ENCODE measurements at regions not wholly inside any gene's neighbourhood (a gene's known extent, or its start where the extent isn't known, plus 50 kb on each side); places are given as distances from the start of the nearest gene placed in this dataset.
A peak's percentile ranks its signal among the peaks of the same experiment; 100 is the strongest.

GRCh38 chr3:104920512-104920911, 446.2 kb upstream of the ALCAM start:
- Histone ChIP-seq H3K4me3 (no peak overlapping the region), H3K27ac (no peak overlapping the region), H3K9me3 (no peaks in the 10 kb centered on the region), H3K4me2 (no peak overlapping the region), H3K4me1 (no peaks in the 10 kb centered on the region)
- DNase-seq (ENCODE audit: low read depth in 1 of 2, low spot score in 1 of 2), result no peak
- CTCF ChIA-PET, result no interaction called here
- FAIRE-seq, result no peak
- WGBS (ENCODE audit: missing lambda C conversion rate), result 30% methylated on average over 2 of the region's 2 CpGs
- ATAC-seq, result no peak
- POLR2A ChIA-PET, result no interaction called here
- TF ChIP-seq ZNF302 (CRISPR knock-in tag; IDR thresholded peaks at IDR 0.05) (no peak), ZC3H11A (IDR thresholded peaks at IDR 0.05) (no peak), MAFK (IDR thresholded peaks at IDR 0.05; ENCODE audit: partially characterized antibody) (peak; percentile 65), MYC (IDR thresholded peaks at IDR 0.05; ENCODE audit: borderline replicate concordance, low read length) (no peak), HMGXB4 (CRISPR knock-in tag; IDR thresholded peaks at IDR 0.05; ENCODE audit: borderline replicate concordance) (no peak), BHLHE40 (IDR thresholded peaks at IDR 0.05; ENCODE audit: low read depth, low read length) (no peak)

GRCh38 chr3:104933972-104934371, 432.7 kb upstream of the ALCAM start:
- Histone ChIP-seq H3K4me3 (no peak overlapping the region), H3K9me3 (no peaks in the 10 kb centered on the region), H3K4me1 (no peaks in the 10 kb centered on the region), H3K4me2 (no peak overlapping the region), H3K27ac (no peak overlapping the region)
- ChIA-PET CTCF (interaction anchor here (0.7 to 1.3 kb wide), 2 partner anchors 17 to 748 kb away, joined by 3 read pairs; no protein-coding TSS in a partner anchor), POLR2A (no interaction called here)
- WGBS (ENCODE audit: missing lambda C conversion rate), result 20% methylated on average over 3 of the region's 3 CpGs
- DNase-seq (ENCODE audit: low read depth in 1 of 2, low spot score in 1 of 2) (no peak), ATAC-seq (no peak), FAIRE-seq (no peak)
- TF ChIP-seq RNF2 (IDR thresholded peaks at IDR 0.05; ENCODE audit: borderline replicate concordance, low read depth), result no peak
- TF ChIP-seq TFCP2L1 (CRISPR knock-in tag; IDR thresholded peaks at IDR 0.05), result no peak
- TF ChIP-seq CHD2 (IDR thresholded peaks at IDR 0.05; ENCODE audit: low read length, partially characterized antibody), result no peak
- TF ChIP-seq ZFP36 (IDR thresholded peaks at IDR 0.05; ENCODE audit: borderline replicate concordance, partially characterized antibody), result no peak
- no peak for TF ChIP-seq FOXS1 (CRISPR knock-in tag; IDR thresholded peaks at IDR 0.05)
- TF ChIP-seq HEYL (CRISPR knock-in tag; IDR thresholded peaks at IDR 0.05), result no peak
- no peak for TF ChIP-seq EP300 (IDR thresholded peaks at IDR 0.05)
- no peak for TF ChIP-seq MAZ (IDR thresholded peaks at IDR 0.05; ENCODE audit: borderline replicate concordance, low read depth, low read length)
- TF ChIP-seq HOXB13 (CRISPR knock-in tag; IDR thresholded peaks at IDR 0.05; ENCODE audit: low read depth), result no peak
- no peak for TF ChIP-seq BHLHE40 (IDR thresholded peaks at IDR 0.05; ENCODE audit: low read depth, low read length)
- TF ChIP-seq ZNF302 (CRISPR knock-in tag; IDR thresholded peaks at IDR 0.05), result no peak
- no peak for TF ChIP-seq BCL3 (IDR thresholded peaks at IDR 0.05)
- no peak for TF ChIP-seq MAX (IDR thresholded peaks at IDR 0.05)
- no peak for TF ChIP-seq JUNB (IDR thresholded peaks at IDR 0.05)

- ChIA-PET POLR2A (no interaction called here), CTCF (no interaction called here)
- FAIRE-seq, result no peak
- Histone ChIP-seq H3K9me3 (no peaks in the 10 kb centered on the region), H3K4me1 (no peaks in the 10 kb centered on the region), H3K4me2 (no peak overlapping the region), H3K4me3 (no peak overlapping the region), H3K27ac (no peak overlapping the region)
- no peak for TF ChIP-seq KDM5A (IDR thresholded peaks at IDR 0.05)
- no peak for TF ChIP-seq KDM1A (IDR thresholded peaks at IDR 0.05; ENCODE audit: low read depth)
- no peak for TF ChIP-seq CTCF (IDR thresholded peaks at IDR 0.05)
- TF ChIP-seq MAZ (IDR thresholded peaks at IDR 0.05; ENCODE audit: borderline replicate concordance, low read depth, low read length), result no peak
- no peak for TF ChIP-seq TP53 (CRISPR knock-in tag; IDR thresholded peaks at IDR 0.05)
- TF ChIP-seq RNF2 (IDR thresholded peaks at IDR 0.05; ENCODE audit: borderline replicate concordance, low read depth), result no peak
- no peak for TF ChIP-seq CHD4 (IDR thresholded peaks at IDR 0.05; ENCODE audit: borderline replicate concordance)
- no peak for TF ChIP-seq CHD2 (IDR thresholded peaks at IDR 0.05; ENCODE audit: low read length, partially characterized antibody)
- TF ChIP-seq MYC (IDR thresholded peaks at IDR 0.05; ENCODE audit: borderline replicate concordance, low read length), result no peak
- TF ChIP-seq ZSCAN20 (CRISPR knock-in tag; IDR thresholded peaks at IDR 0.05), result no peak
- TF ChIP-seq RAD21 (conservative IDR thresholded peaks at IDR 0.05 in 1 of 2, IDR thresholded peaks at IDR 0.05 in 1 of 2), result no peak
- no peak for TF ChIP-seq BCL3 (IDR thresholded peaks at IDR 0.05)
- TF ChIP-seq CBX8 (IDR thresholded peaks at IDR 0.05), result no peak
- ATAC-seq, result no peak
- DNase-seq (ENCODE audit: low read depth in 1 of 2, low spot score in 1 of 2), result no peak
Observed at GRCh38 chr3:104935613-104936012, 431.1 kb upstream of the ALCAM start.

Measured in A549 (cell line).